Neural cell (in vitro differentiated cells): ENCODE measurements at regions not wholly inside any gene's neighbourhood (a gene's known extent, or its start where the extent isn't known, plus 50 kb on each side); places are given as distances from the start of the nearest gene placed in this dataset.

Experiments used
- CTCF ChIP-seq: fragments of 450-650 bp; IDR thresholded peaks from 2 replicates; pipeline ENCODE4 v1.5.1; 2014; ENCODE audit warnings: antibody characterized with exemption, mild to moderate bottlenecking, moderate library complexity; ENCODE audit not compliant: poor library complexity, severe bottlenecking
- EP300 ChIP-seq: fragments of 450-650 bp; conservative IDR thresholded peaks from 2 replicates; pipeline ENCODE4 v1.6.1; 2014; ENCODE audit warnings: antibody characterized with exemption, mild to moderate bottlenecking, moderate library complexity; ENCODE audit not compliant: poor library complexity, severe bottlenecking
- EZH2 ChIP-seq: fragments of 200-600, 300-800 bp; shearing (Covaris generic), sonication (generic); IDR thresholded peaks from 2 replicates; pipeline ENCODE4 v1.6.1; 2014; ENCODE audit warnings: antibody characterized with exemption, low read length, borderline replicate concordance, mild to moderate bottlenecking; ENCODE audit not compliant: insufficient read depth, poor library complexity, severe bottlenecking
- MXI1 ChIP-seq: fragments of 450-650 bp; conservative IDR thresholded peaks from 2 replicates; pipeline ENCODE4 v1.6.1; 2014; ENCODE audit warnings: antibody characterized with exemption, mild to moderate bottlenecking; ENCODE audit not compliant: poor library complexity, severe bottlenecking
- POLR2AphosphoS5 ChIP-seq: IDR thresholded peaks from 2 replicates; pipeline ENCODE4 v1.6.1; 2012
- SMC3 ChIP-seq: fragments of 450-650 bp; conservative IDR thresholded peaks from 2 replicates; pipeline ENCODE4 v1.6.1; 2014; ENCODE audit warnings: antibody characterized with exemption, mild to moderate bottlenecking, moderate library complexity; ENCODE audit not compliant: poor library complexity

GRCh38 chrX:79440336-79440735, 73.2 kb upstream of the ITM2A start:
- TF ChIP-seq EP300 (no peak), CTCF (no peak), MXI1 (no peak), POLR2AphosphoS5 (no peak), SMC3 (no peak), EZH2 (no peak)
